HG03432 (cell line): ENCODE measurements at regions not wholly inside any gene's neighbourhood (a gene's known extent, or its start where the extent isn't known, plus 50 kb on each side); places are given as distances from the start of the nearest gene placed in this dataset.
"Not testable (repeated sequence)": the region's sequence is repeated elsewhere in the genome, so short reads cannot be mapped to it uniquely, and the experiment has no call there.

Source experiments
- ATAC-seq: cut with Tn5 transposase; IDR thresholded peaks from one replicate; pipeline ENCODE4 v1.9.1; 2021; ENCODE audit warnings: mild to moderate bottlenecking, moderate library complexity; ENCODE audit not compliant: unreplicated experiment

GRCh38 chr1:60950224-60951063 is 131.9 kb upstream of the NFIA start:
- no peak for ATAC-seq

GRCh38 chr1:60949826-60950197 is 132.5 kb upstream of the NFIA start:
- no peak for ATAC-seq

- ATAC-seq, result no peak
Observed at GRCh38 chr1:60949154-60949825, 133.1 kb upstream of the NFIA start.

- ATAC-seq, result no peak
Observed at GRCh38 chr1:60948486-60948885, 133.9 kb upstream of the NFIA start.

GRCh38 chr1:60947367-60947766 is 135.0 kb upstream of the NFIA start:
- ATAC-seq, result no peak

GRCh38 chr1:60942896-60943638 is 139.3 kb upstream of the NFIA start:
- peak; percentile 90 for ATAC-seq

DNA sequence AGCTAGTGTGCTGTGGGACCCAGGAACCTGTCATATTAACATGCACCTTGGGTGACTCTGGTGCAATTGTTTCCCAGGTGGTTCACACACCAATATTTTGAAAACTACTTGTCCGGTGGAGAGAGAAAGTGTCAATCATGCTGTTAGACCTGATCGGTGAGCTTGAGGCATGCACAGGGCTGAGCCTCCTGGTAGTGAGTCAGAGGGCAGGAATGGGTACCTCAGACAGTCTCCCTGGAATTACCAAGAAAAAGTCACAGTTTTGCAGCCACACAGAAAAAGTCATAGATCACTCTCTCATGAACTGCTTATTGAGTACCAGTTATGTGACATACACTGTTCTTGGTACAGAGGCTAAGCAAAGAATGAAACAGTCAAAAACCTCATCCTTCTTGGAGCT is 140.1 kb upstream of the NFIA start:
- ATAC-seq, result no peak

- not testable (repeated sequence) for ATAC-seq
Observed at GRCh38 chr1:60940685-60941084, 141.7 kb upstream of the NFIA start.

DNA sequence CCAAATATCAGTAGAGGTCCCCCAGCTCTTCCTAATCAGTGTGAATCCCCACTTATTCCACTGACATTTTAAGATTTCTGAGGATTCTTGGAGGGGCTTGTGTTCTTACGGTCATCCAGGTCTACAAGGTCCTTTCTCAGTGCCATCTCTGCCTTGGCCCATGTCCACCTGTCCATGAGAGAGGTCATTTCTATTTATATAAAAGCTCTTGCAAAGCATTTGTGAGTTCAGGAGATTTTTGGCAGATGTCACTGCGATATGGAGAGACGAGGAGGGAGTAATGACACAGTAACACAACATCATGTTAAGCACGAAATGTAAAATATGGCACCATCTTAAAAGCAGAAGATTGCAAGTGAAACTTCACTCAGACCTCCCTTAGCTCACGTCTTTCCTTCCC is 144.6 kb upstream of the NFIA start:
- no peak for ATAC-seq

DNA sequence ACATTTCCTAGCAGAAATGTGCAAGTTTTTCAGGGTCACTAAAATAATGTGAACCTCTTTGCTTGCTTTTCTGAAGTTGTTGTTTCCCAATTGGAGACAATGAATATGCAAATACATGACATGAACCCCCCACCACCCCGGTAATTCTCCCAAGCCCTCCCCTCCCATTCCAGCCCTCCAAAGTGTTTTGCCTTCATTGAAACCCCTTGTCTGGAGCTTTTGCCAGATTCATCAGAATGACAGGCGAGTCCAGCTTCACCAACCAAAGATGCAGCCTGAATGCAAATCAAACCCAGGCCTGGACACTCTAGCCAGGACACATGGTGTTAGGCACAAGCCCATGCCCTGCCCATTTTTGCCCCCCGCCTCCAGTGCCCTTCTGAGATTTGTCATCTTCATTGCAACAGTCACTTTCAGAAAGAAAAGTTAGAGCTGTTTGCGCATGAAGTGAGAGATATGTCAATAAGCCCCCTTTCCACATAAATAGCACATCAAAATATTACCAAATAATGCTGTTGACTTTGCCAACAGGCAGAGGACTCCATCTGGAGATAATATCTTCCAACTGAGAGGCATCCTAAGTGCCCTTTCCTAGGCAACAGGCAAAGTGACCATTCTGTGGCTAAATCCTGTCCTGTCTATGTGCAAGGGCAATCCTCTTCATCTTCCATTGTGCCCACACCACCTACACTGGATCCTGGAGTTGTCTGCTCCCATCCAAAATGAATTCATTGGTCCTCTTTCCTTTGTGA is 145.6 kb upstream of the NFIA start:
- ATAC-seq, result no peak

DNA sequence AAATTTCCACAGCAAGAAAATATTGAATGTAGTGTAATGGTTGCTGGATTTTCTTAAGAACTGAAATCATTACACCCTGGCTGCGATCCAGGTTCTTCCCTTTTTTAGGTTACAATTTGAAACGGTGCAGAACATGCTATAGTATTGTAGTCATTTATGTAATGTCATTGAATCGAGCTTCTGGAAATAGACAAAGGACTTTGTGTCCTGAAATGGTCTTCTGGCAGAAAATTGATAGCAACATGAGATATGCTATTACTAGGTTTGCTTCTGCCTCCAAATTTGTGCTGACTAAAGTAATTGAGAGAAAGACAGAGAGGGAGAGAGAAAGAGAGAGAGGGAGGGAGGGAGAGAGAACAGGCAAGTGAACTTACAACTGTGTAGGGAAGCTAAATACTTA is 146.2 kb upstream of the NFIA start:
- no peak for ATAC-seq

DNA sequence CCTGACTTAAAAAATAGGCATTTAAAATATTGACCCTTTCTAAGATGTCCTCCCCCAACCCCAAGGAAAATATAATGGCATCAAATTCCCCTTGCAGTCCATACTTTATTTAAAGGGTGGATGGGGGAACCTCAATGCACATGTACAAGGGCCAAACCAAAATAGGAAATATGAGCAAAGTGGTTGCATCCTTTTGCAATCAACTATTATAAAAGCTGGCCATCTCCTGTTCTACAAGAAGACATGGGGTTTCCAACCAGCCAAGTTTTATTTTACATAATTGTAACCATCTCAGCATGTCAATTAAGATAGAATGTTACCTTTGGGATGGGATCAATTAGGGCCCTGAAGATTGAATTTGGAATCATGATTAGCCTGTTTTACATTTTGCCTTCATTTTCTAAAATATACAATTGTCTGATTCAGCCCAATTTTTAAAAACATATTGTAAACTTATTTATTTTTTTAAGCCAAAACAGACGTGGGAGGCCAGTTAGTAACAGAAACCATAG is 146.7 kb upstream of the NFIA start:
- ATAC-seq, result no peak

DNA sequence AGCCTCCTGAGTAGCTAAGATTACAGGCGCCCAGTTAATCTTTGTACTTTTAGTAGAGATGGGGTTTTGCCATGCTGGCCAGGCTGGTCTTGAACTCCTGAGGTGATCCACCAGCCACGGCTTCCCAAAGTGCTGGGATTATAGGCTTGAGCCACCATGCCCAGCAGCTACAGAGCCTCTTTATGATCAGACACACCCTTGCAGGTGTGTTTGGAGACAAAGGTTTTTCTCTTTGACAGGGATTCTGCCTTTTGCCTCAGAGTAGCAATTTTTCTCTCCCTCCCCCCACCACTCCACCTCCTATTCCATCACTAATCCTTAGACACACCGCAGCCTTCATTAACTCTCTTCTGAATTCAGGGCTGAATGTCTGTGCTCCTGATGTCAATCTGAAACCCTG is 152.2 kb upstream of the NFIA start:
- ATAC-seq, result no peak

DNA sequence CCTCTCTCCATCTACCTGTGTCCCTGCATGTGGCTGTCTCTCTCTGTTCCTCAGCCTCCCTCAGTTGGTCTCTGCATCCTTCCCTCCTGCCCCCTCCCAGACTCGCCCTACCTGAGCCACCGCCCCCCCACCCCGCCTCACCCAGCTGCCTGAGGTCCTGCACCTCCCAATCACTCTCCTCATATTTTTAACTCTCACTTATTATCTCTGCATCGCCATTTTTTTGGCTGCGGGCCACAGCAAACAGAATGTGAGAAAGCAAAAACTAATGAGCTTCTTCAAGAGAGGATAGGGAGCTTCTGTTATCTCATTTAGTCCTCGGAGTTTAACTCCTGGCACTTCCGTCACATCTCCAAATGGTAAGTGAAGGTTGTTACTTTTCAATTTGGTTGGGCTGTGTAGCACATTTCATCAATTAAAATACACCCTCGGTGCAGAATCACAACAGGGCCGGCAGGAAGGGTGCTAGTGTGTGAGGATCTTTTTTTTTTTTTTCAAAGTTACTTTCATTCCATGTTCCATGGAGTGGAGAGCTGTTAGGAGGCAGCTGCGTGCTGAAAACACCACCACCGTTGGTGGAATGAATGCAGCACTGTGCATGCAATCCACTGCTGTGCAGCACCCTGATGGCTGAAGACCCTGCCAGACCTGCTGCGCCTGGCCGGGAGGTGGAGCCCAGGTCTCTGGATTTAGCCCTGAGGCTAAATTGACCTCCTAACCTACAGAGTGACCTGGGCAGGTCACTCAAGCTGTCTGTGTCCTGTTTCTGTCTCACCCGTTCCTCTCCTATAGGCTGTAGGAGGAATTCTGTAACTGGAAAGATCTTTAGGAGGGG is 157.2 kb upstream of the NFIA start:
- no peak for ATAC-seq

DNA sequence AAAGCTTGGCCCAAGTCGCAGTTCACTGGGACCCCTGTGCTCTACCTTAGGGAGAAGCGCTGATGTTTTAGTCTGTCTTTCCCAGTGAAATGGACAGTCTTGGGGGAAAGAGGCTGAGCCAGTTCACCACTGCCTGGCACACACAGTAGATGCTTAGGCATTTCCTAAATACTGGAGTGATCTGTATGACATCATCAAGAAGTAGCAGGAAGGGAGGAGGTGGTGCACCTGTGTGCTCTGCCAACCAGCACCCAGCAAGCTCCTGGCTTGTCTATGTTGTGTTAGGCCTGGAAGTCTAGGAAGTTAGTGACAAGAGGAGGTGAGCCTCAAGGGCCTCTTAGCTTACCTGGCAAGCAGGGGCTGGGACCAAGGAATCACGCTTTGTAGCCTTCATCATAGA is 158.2 kb upstream of the NFIA start:
- no peak for ATAC-seq

DNA sequence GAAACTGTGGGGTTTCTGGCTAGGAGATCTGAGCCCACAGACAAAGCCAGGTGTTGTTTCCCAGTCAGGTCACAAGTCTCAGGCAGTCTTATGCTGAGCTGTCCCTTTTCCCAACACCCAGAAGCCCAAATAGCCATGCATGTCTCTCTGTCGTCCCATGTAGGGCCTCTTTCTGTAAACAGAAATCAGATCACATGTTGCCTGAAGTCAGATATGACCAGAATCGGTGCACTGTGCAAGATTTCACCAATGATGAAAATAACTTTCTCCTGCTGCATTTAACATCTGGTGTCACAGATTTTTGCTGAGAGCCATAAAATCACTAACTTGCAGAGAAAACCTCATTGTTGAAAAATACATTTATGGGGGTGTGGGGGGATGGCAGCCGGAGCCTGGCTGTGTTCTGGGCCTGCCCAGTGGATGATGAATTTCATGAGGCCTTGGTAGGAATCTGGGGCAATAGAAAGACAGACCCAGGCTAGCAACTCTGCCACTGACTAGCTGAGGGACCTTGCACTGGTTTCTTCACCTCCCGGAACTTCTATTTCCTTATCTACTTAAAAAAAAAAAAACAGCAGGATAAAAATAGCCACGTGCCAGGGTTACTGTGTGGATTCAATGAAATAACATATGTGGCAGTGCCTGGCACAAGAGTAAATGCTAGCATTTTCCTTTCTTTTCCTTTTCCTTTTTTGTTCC is 158.8 kb upstream of the NFIA start:
- ATAC-seq, result no peak

DNA sequence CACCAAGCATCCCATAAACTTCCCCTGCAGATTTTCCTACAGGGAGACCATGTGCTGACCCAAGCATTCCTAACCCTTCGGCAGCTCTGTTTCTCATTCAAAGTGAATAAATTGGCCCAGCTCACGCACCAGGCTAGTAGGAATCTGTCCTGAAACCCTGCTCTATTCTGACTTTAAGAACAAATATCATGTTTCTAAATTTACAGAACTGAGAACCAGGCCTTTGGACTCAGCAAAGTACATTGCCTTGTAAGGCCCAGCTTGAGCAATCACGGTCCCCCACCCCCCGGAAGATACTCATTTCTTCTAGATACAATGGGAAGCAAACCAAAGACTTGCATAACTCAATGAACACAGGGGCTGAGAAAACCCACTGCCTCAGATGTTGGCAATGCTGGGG is 160.1 kb upstream of the NFIA start:
- no peak for ATAC-seq

GRCh38 chr1:60921175-60921574 is 161.2 kb upstream of the NFIA start:
- no peak for ATAC-seq

DNA sequence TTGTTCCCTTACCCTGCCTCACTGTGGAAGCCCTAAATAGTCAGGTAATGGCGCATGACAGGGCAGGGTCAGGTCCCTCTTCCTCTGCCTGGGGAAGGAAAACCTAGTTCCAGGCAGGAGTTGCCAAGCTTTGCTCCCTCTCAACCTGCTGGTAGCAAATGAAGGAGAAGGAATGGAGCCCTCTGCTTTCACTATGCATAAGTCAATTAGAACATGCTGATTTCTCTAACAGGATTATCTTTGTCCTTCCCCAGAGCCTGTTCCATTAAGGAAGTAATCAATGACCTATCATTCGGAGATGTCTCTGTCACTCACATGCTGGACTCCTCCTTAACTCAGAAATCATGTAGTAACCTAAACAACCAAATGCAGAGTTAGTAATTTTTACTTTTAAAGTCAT is 161.8 kb upstream of the NFIA start:
- ATAC-seq, result no peak
